GM12874 (cell line): ENCODE measurements at regions not wholly inside any gene's neighbourhood (a gene's known extent, or its start where the extent isn't known, plus 50 kb on each side); places are given as distances from the start of the nearest gene placed in this dataset.

Experiments
- TF ChIP-seq, protein P1 (sequence below): IDR thresholded peaks from 2 replicates; pipeline ENCODE4 v1.5.1; 2011; ENCODE audit warnings: low read depth, mild to moderate bottlenecking, control low read depth, low read length, moderate library complexity; ENCODE audit not compliant: insufficient read depth

DNA sequence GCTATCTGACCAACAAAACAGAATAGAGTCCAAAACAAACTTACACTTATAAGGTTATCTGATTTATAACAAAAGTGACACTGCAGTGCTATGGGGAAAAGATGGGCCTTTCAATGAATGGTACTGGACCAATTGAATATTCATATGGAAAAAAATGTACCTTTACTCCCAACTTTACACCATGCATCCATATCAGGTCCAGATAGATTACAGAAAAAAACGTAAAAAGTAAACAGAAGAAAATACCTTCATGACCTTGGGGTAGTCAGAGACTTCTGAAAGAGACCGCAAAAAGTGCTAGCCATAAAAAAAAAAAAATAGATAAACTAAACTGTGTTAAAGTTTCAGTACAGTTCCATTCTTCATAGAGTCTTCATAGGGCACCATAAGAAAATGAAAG, 308.3 kb downstream of the GXYLT1 start:
- TF ChIP-seq, protein P1, sequence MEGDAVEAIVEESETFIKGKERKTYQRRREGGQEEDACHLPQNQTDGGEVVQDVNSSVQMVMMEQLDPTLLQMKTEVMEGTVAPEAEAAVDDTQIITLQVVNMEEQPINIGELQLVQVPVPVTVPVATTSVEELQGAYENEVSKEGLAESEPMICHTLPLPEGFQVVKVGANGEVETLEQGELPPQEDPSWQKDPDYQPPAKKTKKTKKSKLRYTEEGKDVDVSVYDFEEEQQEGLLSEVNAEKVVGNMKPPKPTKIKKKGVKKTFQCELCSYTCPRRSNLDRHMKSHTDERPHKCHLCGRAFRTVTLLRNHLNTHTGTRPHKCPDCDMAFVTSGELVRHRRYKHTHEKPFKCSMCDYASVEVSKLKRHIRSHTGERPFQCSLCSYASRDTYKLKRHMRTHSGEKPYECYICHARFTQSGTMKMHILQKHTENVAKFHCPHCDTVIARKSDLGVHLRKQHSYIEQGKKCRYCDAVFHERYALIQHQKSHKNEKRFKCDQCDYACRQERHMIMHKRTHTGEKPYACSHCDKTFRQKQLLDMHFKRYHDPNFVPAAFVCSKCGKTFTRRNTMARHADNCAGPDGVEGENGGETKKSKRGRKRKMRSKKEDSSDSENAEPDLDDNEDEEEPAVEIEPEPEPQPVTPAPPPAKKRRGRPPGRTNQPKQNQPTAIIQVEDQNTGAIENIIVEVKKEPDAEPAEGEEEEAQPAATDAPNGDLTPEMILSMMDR = no peak

DNA sequence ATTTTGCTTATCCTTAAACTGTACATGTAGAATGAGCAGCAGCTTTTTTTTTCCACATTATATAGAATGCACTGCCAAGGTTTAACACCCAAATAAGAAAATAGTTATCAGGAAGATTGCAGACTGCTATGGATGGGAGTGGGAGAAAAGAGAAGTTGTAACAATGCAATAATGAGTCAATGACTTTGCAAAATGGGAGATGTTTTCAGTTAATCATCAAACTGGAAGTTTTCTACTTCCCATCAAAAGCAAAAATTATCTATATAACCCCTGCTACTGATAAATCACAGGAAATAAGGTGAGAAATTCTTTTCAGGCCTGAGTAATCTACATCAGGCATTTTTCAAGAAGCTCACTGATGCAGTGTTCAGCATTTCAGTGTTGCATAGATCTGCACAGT, 309.1 kb downstream of the GXYLT1 start:
- TF ChIP-seq, protein P1 = no peak

DNA sequence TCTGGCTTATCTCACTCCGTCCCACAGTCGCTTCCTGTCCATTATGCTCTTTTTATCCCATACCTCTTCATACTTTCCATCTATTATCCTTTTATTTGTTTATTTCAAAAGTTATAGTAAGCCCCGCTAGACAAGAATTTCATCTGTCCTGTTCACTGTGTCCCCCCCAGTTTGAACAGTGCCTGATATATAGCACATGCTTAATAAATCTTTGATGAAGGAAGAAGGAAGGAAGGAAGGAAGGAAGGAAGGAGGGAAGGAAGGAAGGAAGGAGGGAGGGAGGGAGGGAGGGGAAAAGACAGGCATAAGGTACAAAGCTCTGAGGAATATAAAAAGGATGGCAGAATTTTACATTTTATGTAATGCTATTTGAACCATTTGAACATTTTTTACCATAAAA, 324.7 kb downstream of the GXYLT1 start:
- TF ChIP-seq, protein P1 = no peak

DNA sequence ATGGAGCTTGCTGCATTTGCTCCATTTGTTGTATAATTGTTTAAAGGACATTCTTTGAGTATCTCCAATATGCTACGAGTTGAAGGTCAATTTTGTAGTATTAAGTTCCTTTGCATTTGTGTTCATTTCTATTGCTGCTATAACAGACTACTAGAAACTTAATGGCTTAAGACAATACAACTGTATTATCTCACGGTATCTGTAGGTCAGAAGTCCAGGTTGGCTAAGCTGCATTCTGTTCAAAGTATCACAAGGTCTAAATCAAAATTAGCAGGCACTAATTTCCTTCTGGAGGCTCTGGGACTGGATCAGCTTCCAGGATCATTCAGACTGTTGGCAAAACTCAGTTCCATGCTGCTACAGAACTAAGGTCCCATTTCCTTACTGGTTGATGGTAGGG, 340.6 kb downstream of the GXYLT1 start:
- TF ChIP-seq, protein P1 = no peak

DNA sequence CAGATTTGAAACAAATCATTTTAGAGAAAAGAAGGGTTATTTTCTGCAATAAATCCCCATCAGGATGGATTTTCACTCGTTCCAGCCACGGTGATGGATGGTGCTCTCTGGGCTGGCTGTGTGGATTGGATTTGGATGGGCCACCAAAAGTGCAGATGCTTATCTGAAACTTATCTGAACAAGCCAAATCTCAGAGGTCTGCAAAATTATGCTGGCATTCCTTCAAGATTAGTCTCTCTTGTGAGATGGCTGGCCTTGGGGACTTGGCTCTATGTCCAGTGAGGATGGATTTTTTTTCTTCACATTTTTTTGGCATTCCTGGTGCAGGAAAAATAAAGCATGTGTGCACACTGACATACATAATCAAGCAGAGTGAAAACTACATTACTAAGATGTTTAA, 341.9 kb downstream of the GXYLT1 start:
- TF ChIP-seq, protein P1 = no peak

DNA sequence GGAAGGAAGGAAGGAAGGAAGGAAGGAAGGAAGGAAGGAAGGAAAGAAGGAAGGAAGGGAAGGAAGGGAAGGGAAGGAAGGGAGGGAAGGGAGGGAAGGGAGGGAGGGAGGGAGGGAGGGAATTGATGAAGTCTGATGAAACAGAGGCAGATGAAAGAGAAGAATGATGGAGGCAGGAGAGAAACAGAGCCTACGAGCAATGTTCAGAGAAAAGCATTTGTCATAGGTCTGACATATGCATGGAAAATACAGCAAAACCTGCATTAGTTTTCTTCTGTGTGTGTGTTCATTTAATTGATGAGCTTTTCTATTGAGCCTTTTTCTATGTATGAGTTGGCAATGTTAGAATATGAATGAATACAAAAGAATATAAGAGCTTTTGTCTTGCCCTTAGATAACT, 343.4 kb downstream of the GXYLT1 start:
- TF ChIP-seq, protein P1 = no peak

DNA sequence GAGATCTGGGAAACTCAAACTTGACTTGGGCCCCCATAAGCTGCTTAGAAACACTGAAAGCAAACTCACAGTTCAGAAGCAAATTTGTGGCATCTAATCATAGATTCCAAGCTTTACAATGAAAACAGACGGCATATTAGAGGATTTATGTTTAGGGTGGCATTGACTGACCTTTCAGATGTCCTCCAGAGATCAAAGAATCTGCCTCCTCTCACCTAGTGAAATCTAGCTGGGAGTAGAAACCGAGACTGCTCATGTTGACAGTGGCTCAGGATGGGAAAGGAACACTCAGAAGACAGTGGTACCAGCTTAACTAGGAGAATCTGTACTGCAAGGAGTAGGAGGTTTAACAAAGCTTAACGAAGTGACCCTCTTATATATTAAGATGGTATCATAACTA, 345.0 kb downstream of the GXYLT1 start:
- TF ChIP-seq, protein P1 = no peak

DNA sequence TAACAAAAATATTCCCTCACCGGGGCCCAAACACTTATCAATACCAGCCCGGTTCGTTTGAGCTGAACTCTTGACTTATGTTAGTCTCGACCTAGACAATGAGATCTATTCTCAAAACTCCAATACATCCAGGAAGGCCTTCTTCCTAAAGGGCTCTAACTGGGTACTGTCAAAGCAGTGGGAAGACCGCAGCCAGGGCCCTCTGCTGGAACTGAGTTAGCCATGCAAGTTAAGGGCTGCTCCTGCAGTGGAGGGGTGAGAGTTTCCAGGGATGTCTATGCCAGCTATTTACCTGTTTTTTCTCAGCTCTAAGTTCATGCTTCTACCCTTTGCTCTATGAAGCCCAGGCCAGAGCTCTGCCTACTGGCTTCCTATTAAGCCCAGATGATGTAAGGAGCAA, 348.8 kb downstream of the GXYLT1 start:
- TF ChIP-seq, protein P1 = no peak
